A549 (cell line): ENCODE measurements at regions not wholly inside any gene's neighbourhood (a gene's known extent, or its start where the extent isn't known, plus 50 kb on each side); places are given as distances from the start of the nearest gene placed in this dataset.

ENCODE experiments used
- CEBPB ChIP-seq, 2 experiments: fragments of >200 bp in 1 of 2; sonication (Bioruptor Twin) in 1 of 2; formaldehyde crosslinking in 1 of 2; IDR thresholded peaks; 2 replicates each; pipeline ENCODE4 v1.6.1; 2012 to 2016
- EP300 ChIP-seq, 2 experiments: fragments of >200 bp; sonication (Bioruptor Twin); formaldehyde crosslinking; IDR thresholded peaks; 2 replicates in 1 of 2; 3 replicates in 1 of 2; pipeline ENCODE4 v1.6.1; 2016 to 2017
- FOSB ChIP-seq: fragments of 250-450 bp; sonication (Bioruptor Pico); IDR thresholded peaks from 2 replicates; pipeline ENCODE4 v1.5.0; 2020; ENCODE audit warnings: mild to moderate bottlenecking, moderate library complexity
- HOXA7 ChIP-seq: fragments of 250-450 bp; sonication (Bioruptor Pico); IDR thresholded peaks from 2 replicates; pipeline ENCODE4 v1.5.0; 2020; ENCODE audit warnings: mild to moderate bottlenecking, moderate library complexity
- PHF8 ChIP-seq: fragments of 200-600 bp; sonication (generic); IDR thresholded peaks from 2 replicates; pipeline ENCODE4 v1.6.1; 2016; ENCODE audit warnings: low read depth, mild to moderate bottlenecking, antibody characterized with exemption, moderate library complexity, borderline replicate concordance
- POLR2A ChIP-seq: IDR thresholded peaks from 2 replicates; pipeline ENCODE4 v1.6.1; 2012; ENCODE audit warnings: mild to moderate bottlenecking, low read length
- RFX5 ChIP-seq: fragments of 450-650 bp; IDR thresholded peaks from 2 replicates; pipeline ENCODE4 v1.7.1; 2014; ENCODE audit warnings: antibody characterized with exemption, mild to moderate bottlenecking, moderate library complexity
- TF ChIP-seq, protein P1 (sequence below): IDR thresholded peaks from 2 replicates; pipeline ENCODE4 v1.6.1; 2012
- TF ChIP-seq, protein P2 (sequence below): IDR thresholded peaks from 2 replicates; pipeline ENCODE4 v1.6.1; 2012
- TF ChIP-seq, protein P3 (sequence below): fragments of >200 bp; sonication (Bioruptor Twin); formaldehyde crosslinking; IDR thresholded peaks from 3 replicates; pipeline ENCODE4 v1.5.1; 2016
- TF ChIP-seq, protein P4 (sequence below): fragments of 200-600 bp; sonication (generic); IDR thresholded peaks from 2 replicates; pipeline ENCODE4 v1.6.1; 2016; ENCODE audit warnings: antibody characterized with exemption, mild to moderate bottlenecking, moderate library complexity

DNA sequence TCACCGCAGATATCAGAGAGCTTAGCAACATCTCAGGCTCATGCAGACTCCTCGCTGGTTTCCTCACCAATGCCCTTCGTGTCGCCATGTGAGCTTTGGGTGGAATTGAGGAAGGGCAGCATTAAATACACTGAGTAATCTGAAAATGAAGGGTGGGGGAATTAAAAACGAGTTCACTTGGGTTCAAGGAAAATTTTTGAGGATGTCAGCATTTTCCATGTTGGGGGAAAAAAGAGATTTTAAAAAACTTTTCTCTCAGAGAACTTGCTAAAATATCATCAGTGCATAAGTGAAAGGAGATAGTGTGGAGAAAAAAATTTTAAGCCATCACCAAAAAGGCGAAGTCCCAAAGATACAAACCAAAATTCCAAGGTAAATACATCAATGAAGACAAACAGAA lies 359.3 kb downstream of the KCNRG start:
- TF ChIP-seq HOXA7 (CRISPR knock-in tag) (no peak), POLR2A (no peak), CEBPB (IDR thresholded peaks at IDR 0.05) (no peak), EP300 (IDR thresholded peaks at IDR 0.05) (no peak), FOSB (CRISPR knock-in tag) (no peak), PHF8 (no peak), RFX5 (no peak)
- TF ChIP-seq, protein P1, sequence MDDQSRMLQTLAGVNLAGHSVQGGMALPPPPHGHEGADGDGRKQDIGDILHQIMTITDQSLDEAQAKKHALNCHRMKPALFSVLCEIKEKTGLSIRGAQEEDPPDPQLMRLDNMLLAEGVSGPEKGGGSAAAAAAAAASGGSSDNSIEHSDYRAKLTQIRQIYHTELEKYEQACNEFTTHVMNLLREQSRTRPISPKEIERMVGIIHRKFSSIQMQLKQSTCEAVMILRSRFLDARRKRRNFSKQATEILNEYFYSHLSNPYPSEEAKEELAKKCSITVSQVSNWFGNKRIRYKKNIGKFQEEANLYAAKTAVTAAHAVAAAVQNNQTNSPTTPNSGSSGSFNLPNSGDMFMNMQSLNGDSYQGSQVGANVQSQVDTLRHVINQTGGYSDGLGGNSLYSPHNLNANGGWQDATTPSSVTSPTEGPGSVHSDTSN, result no peak
- TF ChIP-seq, protein P2, sequence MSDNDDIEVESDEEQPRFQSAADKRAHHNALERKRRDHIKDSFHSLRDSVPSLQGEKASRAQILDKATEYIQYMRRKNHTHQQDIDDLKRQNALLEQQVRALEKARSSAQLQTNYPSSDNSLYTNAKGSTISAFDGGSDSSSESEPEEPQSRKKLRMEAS, result no peak
- TF ChIP-seq, protein P3, sequence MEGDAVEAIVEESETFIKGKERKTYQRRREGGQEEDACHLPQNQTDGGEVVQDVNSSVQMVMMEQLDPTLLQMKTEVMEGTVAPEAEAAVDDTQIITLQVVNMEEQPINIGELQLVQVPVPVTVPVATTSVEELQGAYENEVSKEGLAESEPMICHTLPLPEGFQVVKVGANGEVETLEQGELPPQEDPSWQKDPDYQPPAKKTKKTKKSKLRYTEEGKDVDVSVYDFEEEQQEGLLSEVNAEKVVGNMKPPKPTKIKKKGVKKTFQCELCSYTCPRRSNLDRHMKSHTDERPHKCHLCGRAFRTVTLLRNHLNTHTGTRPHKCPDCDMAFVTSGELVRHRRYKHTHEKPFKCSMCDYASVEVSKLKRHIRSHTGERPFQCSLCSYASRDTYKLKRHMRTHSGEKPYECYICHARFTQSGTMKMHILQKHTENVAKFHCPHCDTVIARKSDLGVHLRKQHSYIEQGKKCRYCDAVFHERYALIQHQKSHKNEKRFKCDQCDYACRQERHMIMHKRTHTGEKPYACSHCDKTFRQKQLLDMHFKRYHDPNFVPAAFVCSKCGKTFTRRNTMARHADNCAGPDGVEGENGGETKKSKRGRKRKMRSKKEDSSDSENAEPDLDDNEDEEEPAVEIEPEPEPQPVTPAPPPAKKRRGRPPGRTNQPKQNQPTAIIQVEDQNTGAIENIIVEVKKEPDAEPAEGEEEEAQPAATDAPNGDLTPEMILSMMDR, result no peak
- TF ChIP-seq, protein P4, sequence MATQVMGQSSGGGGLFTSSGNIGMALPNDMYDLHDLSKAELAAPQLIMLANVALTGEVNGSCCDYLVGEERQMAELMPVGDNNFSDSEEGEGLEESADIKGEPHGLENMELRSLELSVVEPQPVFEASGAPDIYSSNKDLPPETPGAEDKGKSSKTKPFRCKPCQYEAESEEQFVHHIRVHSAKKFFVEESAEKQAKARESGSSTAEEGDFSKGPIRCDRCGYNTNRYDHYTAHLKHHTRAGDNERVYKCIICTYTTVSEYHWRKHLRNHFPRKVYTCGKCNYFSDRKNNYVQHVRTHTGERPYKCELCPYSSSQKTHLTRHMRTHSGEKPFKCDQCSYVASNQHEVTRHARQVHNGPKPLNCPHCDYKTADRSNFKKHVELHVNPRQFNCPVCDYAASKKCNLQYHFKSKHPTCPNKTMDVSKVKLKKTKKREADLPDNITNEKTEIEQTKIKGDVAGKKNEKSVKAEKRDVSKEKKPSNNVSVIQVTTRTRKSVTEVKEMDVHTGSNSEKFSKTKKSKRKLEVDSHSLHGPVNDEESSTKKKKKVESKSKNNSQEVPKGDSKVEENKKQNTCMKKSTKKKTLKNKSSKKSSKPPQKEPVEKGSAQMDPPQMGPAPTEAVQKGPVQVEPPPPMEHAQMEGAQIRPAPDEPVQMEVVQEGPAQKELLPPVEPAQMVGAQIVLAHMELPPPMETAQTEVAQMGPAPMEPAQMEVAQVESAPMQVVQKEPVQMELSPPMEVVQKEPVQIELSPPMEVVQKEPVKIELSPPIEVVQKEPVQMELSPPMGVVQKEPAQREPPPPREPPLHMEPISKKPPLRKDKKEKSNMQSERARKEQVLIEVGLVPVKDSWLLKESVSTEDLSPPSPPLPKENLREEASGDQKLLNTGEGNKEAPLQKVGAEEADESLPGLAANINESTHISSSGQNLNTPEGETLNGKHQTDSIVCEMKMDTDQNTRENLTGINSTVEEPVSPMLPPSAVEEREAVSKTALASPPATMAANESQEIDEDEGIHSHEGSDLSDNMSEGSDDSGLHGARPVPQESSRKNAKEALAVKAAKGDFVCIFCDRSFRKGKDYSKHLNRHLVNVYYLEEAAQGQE, result no peak
